Astrocyte (in vitro differentiated cells and primary cell): ENCODE measurements at regions not wholly inside any gene's neighbourhood (a gene's known extent, or its start where the extent isn't known, plus 50 kb on each side); places are given as distances from the start of the nearest gene placed in this dataset.

Experiments used
- CTCF ChIP-seq: IDR thresholded peaks from 2 replicates; pipeline ENCODE4 v1.5.1; 2011; ENCODE audit warnings: low read depth, mild to moderate bottlenecking, inconsistent platforms, low read length, moderate library complexity; ENCODE audit not compliant: insufficient read depth
- EZH2 ChIP-seq: IDR thresholded peaks from 2 replicates; pipeline ENCODE4 v1.6.1; 2012; ENCODE audit warnings: mild to moderate bottlenecking, low read length, inconsistent platforms; ENCODE audit not compliant: insufficient read depth

GRCh38 chr3:102176333-102177050 is 258.3 kb upstream of the ZPLD1 start:
- no peak for TF ChIP-seq CTCF
- no peak for TF ChIP-seq EZH2
